HG03060 (cell line): ENCODE measurements at regions not wholly inside any gene's neighbourhood (a gene's known extent, or its start where the extent isn't known, plus 50 kb on each side); places are given as distances from the start of the nearest gene placed in this dataset.
"Not testable (repeated sequence)": the region's sequence is repeated elsewhere in the genome, so short reads cannot be mapped to it uniquely, and the experiment has no call there.

Experiments used
- ATAC-seq: cut with Tn5 transposase; IDR thresholded peaks from one replicate; pipeline ENCODE4 v1.9.1; 2021; ENCODE audit warnings: low read depth, moderate number of reproducible peaks; ENCODE audit not compliant: unreplicated experiment

DNA sequence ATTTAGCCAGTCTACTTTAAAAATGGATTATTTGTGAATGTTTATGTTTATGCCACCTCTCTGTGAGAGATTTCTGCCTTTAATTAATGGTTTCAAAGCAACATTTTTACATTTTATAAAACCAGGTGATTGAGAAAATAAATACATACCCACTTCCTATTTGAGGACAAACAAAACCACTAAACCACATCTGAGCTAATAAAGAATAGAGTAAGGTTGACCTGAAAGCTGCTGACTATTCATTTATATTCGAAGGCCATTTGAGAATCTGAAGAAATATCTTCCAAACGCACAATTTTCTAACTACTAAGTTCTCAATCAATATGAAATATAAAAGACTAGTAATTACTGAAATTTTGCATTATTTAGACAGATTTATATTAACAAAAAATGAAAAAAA is 705.1 kb downstream of the XPNPEP1 start:
- ATAC-seq: no peak

- no peak for ATAC-seq
Measured at GRCh38 chr10:109215291-109216075, 707.8 kb downstream of the XPNPEP1 start.

DNA sequence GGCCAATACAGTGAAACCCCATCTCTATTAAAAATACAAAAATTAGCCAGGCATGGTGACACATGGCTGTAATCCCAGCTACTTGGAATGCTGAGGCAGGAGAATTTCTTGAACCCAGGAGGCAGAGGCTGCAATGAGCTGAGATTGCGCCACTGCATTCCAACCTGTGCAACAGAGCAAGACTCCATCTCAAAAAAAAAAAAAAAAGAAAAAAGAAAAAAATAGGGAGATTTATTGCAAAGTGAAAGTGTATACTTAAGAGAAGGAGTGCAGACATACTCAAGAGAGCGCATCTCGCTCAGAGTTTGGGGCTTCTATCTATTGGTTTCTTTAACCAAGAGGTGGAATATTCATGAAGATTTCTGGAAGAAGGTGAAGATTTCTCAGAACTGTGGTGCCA is 708.4 kb downstream of the XPNPEP1 start:
- ATAC-seq: not testable (repeated sequence)

GRCh38 chr10:109207361-109207760 is 716.0 kb downstream of the XPNPEP1 start:
- ATAC-seq: no peak

- ATAC-seq: peak; percentile 68
Measured at GRCh38 chr10:109205929-109206585, 717.3 kb downstream of the XPNPEP1 start.

- ATAC-seq: no peak
Measured at GRCh38 chr10:109203646-109204353, 719.5 kb downstream of the XPNPEP1 start.

DNA sequence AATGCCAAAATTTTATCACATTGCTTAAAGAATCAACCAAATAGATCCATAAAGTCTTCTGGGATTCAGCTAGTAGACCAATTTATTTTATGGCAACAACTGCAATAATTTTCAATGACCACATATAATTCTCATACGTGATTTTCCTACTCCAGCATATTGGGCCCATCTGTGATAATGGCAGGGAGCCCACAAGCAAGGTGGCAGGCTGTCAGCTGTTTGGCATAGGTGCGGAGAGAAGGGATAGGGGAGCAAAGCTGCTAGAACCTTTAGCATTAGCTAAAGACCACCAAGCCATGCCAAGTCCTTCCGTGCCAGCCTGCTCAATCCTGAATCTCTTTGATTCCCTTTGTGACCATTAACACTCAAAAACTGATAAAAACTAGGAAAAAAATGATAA is 721.2 kb downstream of the XPNPEP1 start:
- ATAC-seq: no peak

DNA sequence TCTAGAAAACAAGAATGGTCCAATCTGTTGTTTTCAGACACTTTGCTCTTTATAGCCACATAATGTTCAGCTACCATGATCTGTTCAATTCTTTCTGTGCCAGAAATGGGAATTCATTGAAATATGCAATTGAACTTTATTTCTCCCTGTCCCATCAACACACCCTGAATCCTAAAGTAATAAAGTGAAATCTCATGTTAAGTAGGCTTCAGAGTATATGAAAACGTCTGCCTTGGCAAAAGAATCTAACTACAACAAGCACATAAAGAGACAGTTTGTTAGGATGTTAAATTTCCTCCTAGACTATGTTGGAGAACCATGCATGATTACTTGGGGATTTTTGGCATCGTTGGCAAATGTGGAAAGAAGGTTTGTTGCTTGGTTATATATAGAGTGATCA is 722.7 kb downstream of the XPNPEP1 start:
- no peak for ATAC-seq

DNA sequence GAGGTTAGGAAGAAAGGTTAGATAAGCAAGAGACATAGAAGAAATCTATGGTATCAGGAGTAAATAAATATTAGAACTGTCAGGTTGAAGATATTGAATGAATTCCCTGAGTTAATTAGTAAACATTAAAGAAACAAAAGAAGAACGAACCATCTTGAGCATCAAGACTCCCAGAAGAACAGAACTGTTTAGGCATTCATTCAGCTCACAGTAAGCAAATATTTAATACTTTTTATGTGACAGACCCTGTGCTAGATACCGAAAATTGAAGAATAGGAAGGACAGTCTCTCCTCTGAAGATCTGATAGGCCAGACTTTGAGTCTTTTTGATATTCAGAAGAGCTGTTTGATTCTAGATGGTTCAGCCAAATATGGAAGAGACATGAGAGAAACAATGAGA is 731.5 kb downstream of the XPNPEP1 start:
- no peak for ATAC-seq

DNA sequence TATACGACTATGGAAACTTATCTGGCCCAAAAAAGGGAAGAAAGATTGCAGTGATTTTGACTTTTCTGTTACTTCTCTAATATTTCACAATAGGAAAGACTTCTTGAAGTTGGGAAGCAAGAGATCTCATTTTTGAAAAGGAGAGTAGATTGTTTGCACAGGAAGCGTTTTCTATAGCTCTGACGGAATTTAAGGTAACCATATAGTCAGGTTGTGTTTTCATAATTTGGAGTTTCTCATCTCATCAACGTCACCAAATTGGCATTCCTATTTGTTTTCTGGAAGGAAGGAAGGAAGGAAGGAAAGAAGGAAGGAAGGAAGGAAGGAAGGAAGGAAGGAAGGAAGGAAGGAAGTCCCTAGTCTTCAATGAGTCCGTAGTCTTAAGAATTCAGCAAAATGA is 732.0 kb downstream of the XPNPEP1 start:
- ATAC-seq: no peak

DNA sequence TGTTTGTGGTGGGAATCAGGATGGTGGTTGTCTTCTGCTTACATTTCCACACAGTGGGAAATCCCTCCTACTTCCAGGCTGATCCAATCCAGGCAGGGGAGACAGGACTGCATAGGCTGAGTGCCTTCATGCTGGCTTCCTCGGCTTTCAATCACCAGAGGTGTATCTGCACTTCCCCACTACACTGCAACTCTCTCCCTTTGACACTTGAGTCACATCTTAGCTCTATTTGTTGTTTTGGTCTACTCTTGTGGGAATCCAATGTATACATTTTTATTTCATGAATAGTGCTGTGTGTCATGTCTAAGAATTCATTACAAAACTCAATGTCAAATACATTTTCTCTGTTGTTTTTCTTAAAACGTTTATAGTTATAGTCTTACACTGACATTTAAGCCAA is 735.6 kb downstream of the XPNPEP1 start:
- ATAC-seq: no peak

- ATAC-seq: no peak
Measured at GRCh38 chr10:109183366-109183765, 739.9 kb downstream of the XPNPEP1 start.

DNA sequence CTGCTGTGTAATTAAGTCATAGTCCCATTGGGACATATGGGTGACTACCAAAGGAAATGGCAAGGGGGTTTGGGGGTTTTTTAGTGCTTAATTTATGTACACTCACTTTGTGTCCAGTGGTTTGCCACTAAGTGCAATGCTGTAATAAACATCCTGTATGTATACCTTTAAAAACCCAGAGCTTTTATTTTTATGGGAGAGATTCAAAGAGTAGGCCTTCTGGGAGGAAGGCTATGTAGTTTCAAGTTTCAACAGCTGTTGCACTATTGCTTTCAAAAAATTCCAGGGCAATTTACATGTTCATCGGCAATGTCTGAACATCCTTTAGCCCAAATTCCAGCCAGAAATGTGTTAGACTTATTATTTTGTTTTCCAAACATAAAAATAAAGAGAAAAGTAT is 744.7 kb downstream of the XPNPEP1 start:
- ATAC-seq: no peak

DNA sequence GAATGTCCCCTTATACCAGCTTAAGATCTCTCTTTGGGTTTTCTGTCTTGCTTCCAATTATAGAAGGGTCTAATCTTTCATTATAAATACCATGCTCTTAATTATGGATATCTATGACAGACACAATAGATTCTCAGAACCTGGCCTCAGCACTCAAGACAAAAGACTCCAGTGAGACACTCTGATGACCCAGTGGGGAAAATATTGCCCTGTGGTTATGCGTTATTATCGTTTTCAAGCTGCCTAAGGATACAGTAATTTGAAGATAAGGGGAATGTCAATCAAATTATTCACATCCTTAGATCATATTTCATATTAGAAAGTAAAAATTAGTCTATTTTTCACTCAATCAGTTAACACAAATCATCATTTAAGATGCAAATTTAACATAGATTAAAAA is 748.8 kb downstream of the XPNPEP1 start:
- ATAC-seq: no peak

- ATAC-seq: no peak
Measured at GRCh38 chr10:109173937-109174336, 749.4 kb downstream of the XPNPEP1 start.

DNA sequence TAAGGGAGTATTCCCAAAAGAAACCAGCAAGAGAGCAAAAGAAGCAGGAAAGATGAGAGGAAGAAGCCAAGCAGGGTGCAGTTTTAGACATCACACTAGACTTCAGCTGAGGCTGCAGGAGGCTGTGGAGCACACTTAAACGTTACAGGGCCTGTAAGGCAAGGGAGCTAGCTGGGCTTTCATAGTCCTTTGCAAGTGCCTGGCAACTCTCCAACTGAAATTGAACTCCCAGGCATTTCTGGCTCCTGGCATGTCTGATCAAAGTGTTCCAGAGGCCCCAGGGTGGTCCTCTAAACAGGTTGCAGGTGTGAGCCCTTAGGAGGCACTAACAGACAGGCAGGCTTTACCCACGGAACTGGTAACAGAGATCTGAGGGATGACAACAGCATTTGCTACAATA is 750.2 kb downstream of the XPNPEP1 start:
- no peak for ATAC-seq

- ATAC-seq: no peak
Measured at GRCh38 chr10:109166935-109167334, 756.4 kb downstream of the XPNPEP1 start.

- ATAC-seq: no peak
Measured at GRCh38 chr10:109159351-109159750, 764.0 kb downstream of the XPNPEP1 start.

GRCh38 chr10:109156396-109156795 is 766.9 kb downstream of the XPNPEP1 start:
- no peak for ATAC-seq

DNA sequence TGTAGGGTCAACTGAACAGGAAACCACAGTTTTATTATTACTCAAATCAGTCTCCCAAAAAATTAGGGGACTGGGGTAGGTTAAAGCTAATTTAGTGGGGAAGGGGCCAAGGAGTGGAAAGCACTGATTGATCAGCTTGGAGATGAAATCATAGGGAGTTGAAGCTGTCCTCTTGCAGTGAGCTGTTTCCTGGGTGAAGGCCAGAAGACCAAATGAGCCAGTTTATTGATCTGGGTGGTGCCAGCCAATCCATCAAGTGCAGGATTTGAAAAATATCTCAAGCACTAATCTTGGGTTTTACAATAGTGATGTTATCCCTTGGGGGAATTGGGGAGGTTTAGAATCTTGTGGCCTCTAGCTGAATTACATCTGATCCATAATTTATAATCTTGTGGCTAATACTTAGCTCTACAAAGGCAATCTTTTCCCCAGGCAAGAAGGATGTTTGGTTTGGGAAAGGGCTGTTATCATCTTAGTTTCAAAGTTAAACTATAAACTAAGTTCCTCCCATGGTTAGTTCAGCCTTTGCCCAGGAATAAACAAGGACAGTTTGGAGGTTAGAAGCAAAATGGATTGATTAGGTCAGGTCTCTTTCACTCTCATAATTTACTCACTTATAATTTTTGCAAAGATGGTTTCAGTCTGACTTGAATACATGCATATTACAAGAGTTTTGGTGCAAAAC is 773.5 kb downstream of the XPNPEP1 start:
- ATAC-seq: no peak

- no peak for ATAC-seq
Measured at GRCh38 chr10:109127363-109127762, 795.9 kb downstream of the XPNPEP1 start.
